Esophagus mucosa (tissue), 1 donor: ENCODE measurements at regions not wholly inside any gene's neighbourhood (a gene's known extent, or its start where the extent isn't known, plus 50 kb on each side); places are given as distances from the start of the nearest gene placed in this dataset.
"Not testable (repeated sequence)": the region's sequence is repeated elsewhere in the genome, so short reads cannot be mapped to it uniquely, and the experiment has no call there.

Experiments
- ATAC-seq: fragments of 200-7000 bp; cut with Tn5 transposase; one replicate; pipeline ENCODE4 v1.9.1; 2020
- donor health status: DM: yes; HTN: yes; CAD: no.

DNA sequence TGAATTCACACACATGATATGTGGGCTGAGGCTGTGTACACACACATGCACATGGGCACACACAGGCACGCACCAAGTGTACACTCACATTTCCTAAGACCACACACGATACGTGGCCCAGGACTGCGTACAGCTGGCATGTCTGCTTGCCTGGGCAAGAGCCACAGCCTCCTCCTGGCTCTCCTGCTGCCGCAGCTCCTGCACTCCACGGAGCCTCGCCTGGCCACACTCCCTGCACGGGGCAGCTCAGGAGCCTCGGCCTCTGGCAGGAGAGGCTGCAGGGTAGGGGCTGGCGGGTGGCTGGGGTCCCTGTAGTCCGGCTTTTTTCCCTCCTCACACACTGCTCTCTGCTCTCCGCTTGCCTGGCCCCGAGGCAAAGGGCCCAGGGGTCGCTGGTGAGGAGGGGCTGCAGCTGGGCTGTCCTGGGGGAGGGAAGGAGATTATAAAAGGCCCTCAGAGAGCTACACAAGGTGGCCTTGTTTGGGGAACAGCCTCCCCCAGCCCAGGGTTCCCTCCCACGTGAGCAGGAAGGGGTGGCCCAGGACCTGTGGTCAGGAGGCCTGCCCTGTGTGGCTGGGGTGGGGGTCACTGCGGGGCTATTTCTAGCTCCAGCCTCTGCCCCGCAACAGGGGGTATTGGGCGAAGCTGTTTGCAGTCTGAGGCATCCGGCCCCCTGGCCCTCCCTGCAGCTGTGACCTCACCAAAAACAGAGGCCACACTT is 89.0 kb upstream of the SFSWAP start:
- no peak for ATAC-seq

DNA sequence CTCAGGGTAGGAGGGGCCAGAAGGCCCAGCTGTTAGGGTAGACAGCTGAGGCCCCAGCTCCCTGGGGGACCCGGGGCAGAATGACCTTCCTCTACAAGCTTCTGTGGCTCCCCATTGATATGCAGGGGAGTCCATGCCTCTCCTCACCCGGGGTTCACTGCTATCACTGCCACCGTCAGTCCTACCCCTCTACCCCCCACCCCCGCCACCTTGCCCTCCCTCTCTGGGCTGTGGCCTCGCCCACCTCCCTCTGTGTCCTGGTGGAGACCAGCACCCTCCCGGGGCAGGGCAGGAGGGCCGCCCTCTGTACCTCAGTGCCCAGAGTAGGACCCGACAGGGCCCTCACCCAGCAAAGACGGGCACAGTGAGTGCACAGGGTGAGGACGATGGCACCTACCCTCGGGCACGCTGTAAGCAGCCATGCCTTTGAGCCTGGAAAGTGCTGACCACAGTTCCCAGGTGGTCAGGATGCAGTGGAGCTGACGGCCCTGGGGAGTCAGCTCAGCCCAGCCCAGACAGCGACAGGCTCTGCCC is 88.4 kb upstream of the SFSWAP start:
- ATAC-seq: no peak

GRCh38 chr12:131623404-131624368 is 87.2 kb upstream of the SFSWAP start:
- not testable (repeated sequence) for ATAC-seq

- peak; percentile 19 for ATAC-seq
Observed at GRCh38 chr12:131624369-131624739, 86.5 kb upstream of the SFSWAP start.

- peak; percentile 68 for ATAC-seq
Observed at GRCh38 chr12:131624756-131625501, 86.0 kb upstream of the SFSWAP start.

GRCh38 chr12:131625966-131626722 is 84.7 kb upstream of the SFSWAP start:
- ATAC-seq: not testable (repeated sequence)

DNA sequence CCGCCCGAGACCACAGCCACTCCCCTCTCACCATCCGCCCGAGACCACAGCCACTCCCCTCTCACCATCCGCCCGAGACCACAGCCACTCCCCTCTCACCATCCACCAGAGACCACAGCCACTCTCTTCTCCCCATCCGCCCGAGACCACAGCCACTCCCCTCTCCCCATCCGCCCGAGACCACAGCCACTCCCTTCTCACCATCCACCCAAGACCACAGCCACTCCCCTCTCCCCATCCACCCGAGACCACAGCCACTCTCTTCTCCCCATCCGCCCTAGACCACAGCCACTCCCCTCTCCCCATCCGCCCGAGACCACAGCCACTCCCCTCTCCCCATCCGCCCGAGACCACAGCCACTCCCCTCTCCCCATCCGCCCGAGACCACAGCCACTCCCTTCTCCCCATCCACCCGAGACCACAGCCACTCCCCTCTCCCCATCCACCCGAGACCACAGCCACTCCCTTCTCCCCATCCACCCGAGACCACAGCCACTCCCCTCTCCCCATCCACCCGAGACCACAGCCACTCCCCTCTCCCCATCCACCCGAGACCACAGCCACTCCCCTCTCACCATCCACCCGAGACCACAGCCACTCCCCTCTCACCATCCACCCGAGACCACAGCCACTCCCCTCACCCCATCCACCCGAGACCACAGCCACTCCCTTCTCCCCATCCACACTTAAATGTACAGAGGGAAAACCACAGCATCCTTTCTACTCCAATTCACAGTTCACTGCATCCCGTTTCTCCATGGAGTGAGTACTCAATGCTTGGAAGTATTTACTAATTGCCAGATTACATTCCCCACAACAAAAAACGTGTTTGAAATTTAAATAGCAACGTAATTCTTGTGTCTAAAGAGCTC is 83.5 kb upstream of the SFSWAP start:
- not testable (repeated sequence) for ATAC-seq

DNA sequence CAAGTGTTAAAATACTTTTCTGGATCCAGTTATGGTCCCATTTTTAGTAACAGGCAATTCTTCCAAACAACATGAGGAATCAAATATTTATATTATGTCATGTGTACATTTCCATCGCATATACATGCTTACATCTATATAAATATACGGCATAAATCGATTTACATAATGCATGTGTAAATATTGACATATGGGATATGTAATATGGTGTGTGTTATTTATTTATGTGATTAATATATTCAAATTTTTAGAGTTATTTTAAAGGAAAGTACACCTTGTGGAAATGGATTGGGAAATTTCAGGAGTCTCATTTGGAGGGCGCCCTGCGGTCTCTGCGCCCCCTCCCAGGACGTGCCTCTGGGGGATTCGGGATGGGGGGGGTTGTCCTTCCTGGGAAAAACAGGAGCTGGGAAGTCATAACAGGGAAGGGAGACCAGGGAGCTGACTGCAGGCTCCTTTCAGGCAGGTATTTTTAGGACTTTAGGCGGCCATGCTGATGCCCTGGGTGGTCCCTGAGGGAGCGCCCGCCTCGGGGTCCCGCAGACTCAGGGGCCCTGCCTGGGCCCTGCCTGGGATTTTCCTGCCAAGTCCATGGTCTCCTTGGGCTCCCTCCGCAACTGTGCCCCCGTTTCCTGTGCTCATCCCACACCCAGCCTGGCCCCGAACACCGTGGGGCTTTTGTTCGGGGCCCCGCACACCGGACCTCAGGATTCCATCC is 82.7 kb upstream of the SFSWAP start:
- no peak for ATAC-seq

GRCh38 chr12:131628766-131629448 is 82.0 kb upstream of the SFSWAP start:
- ATAC-seq: no peak

DNA sequence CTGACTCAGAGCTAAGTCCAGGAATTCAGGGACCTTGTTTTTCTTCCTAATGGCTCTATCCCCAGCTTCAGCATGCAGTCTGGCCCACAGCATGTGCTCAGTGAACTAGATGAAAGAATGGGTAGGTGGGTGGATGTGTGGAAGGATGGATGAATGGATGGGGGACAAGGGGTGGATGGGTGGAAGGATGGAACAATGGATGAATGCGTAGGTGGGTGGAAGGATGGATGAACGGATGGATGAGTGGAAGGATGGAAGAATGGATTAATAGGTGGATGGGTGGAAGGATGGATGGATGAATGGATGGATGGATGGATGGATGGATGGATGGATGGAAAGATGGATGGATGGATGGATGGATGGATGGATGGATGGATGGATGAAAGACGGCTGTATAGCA is 79.7 kb upstream of the SFSWAP start:
- no peak for ATAC-seq

GRCh38 chr12:131631889-131632651 is 78.8 kb upstream of the SFSWAP start:
- not testable (repeated sequence) for ATAC-seq

GRCh38 chr12:131632652-131633023 is 78.3 kb upstream of the SFSWAP start:
- not testable (repeated sequence) for ATAC-seq

DNA sequence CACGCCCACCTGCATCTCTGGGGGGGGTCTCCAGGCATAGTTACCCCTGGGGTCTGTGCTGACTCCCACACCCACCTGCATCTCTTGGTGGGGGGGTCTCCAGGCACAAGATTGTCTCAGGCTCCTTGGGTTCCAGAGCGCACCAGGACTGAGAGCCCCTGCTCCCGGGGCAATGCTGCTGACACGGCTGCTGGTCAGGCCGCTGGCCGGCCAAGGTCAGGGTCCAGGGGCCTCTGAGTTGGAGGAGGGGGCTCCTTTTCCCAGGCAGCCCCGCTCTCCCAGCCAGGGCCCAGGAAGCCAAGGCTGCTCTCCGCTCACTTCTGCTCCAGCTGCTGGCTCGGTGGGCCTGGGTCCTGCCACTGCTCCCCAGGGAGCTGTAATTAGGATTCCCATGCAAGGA is 77.3 kb upstream of the SFSWAP start:
- not testable (repeated sequence) for ATAC-seq

- ATAC-seq: no peak
Observed at GRCh38 chr12:131634037-131634436, 76.9 kb upstream of the SFSWAP start.

DNA sequence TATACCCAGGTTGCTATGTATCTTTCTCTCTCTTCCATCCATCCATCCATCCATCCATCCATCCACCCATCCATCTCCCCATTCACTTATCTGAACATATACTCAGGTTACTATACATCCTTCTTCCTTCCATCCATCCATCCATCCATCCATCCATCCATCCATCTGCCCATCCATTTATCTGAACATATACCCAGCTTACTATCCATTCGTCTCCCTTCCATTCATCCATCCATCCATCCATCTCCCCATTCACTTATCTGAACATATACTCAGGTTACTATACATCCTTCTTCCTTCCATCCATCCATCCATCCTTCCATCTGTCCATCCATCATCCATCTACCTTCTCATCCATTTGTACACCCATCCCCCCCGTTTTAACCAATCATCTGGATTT is 75.9 kb upstream of the SFSWAP start:
- not testable (repeated sequence) for ATAC-seq

GRCh38 chr12:131635491-131636122 is 75.3 kb upstream of the SFSWAP start:
- no peak for ATAC-seq

DNA sequence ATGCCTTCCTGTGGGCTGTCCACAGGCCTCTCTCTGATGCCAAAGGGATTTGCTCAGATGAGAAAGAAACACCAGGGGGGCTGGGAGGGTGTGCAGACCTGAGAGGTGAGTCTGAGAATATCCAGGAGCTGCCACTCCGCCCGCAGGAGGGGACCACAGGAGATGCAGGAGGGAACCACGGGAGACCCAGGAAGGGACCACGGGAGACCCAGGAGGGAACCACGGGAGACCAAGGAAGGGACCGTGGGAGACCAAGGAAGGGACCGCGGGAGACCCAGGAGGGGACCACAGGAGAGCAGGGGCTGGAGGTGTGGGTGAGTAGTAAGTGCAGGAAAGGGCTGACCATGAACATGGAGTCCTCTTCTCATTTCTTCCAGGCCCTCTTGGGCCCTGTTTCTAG is 74.6 kb upstream of the SFSWAP start:
- ATAC-seq: no peak
